ENCODE measurements at regions not wholly inside any gene's neighbourhood (a gene's known extent, or its start where the extent isn't known, plus 50 kb on each side); places are given as distances from the start of the nearest gene placed in this dataset.

DNA sequence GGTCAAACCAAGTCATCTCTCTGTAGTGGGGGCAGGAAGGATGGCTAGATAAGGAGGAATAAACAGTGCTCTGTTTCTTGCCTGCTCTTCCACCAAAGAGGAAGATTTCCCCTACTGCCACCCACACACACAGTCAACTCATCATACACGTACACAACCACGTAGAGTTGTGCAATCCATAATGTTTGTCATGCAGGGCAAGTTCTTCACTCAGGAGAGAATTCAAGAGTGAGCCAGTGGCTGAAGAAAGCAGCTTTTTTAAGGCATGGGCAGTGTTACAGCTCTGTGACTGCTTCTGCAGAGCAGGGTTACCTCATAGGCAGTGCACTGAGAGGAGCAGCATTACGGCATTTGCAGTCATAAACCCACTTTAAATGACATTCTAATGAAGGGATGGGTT is 283.0 kb downstream of the RND3 start:
- TF ChIP-seq, protein P1, sequence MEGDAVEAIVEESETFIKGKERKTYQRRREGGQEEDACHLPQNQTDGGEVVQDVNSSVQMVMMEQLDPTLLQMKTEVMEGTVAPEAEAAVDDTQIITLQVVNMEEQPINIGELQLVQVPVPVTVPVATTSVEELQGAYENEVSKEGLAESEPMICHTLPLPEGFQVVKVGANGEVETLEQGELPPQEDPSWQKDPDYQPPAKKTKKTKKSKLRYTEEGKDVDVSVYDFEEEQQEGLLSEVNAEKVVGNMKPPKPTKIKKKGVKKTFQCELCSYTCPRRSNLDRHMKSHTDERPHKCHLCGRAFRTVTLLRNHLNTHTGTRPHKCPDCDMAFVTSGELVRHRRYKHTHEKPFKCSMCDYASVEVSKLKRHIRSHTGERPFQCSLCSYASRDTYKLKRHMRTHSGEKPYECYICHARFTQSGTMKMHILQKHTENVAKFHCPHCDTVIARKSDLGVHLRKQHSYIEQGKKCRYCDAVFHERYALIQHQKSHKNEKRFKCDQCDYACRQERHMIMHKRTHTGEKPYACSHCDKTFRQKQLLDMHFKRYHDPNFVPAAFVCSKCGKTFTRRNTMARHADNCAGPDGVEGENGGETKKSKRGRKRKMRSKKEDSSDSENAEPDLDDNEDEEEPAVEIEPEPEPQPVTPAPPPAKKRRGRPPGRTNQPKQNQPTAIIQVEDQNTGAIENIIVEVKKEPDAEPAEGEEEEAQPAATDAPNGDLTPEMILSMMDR (conservative IDR thresholded peaks at IDR 0.05), result no peak
- no peak for TF ChIP-seq ZFX (IDR thresholded peaks at IDR 0.05)

Measured in C4-2B (cell line).